Tibial nerve (tissue), 4 donors: ENCODE measurements at regions not wholly inside any gene's neighbourhood (a gene's known extent, or its start where the extent isn't known, plus 50 kb on each side); places are given as distances from the start of the nearest gene placed in this dataset.

Experiments
- DNase-seq, 2 donors: peaks; one replicate each; pipeline ENCODE4 v3.0.0-alpha.2; 2019; ENCODE audit warnings: low spot score in 2 of 2
- H3K27ac ChIP-seq, 4 donors: fragments of 200-600 bp; sonication (generic) in 3 of 4; one replicate each; pipeline ENCODE4 v1.5.1; 2017 to 2019; ENCODE audit warnings: mild to moderate bottlenecking in 1 of 4
- H3K27me3 ChIP-seq, 2 donors: fragments of 200-600 bp; sonication (generic) in 1 of 2; one replicate each; pipeline versions ENCODE4 v1.5.1 to v1.6.0; 2017 to 2019
- H3K36me3 ChIP-seq, 3 donors: fragments of 200-600 bp; sonication (generic); one replicate each; pipeline ENCODE4 v1.5.1; 2018 to 2019
- H3K4me1 ChIP-seq, 4 donors: fragments of 200-600 bp; sonication (generic) in 3 of 4; one replicate each; pipeline ENCODE4 v1.5.1; 2017 to 2019
- H3K4me3 ChIP-seq, 4 donors: fragments of 200-600 bp; sonication (generic) in 3 of 4; one replicate each; pipeline ENCODE4 v1.5.1; 2017 to 2019; ENCODE audit warnings: mild to moderate bottlenecking in 1 of 4, moderate library complexity in 1 of 4
- H3K9me3 ChIP-seq, 4 donors: fragments of 200-600 bp; sonication (generic) in 3 of 4; one replicate each; pipeline ENCODE4 v1.5.1; 2017 to 2019
- CTCF ChIP-seq, 5 experiments: fragments of 200-600 bp in 3 of 5; fragments of 450-650 bp in 2 of 5; sonication (generic) in 3 of 5; IDR thresholded peaks; one replicate each; pipeline ENCODE4 v1.5.1; 2016 to 2019; ENCODE audit warnings: antibody characterized with exemption in 5 of 5, mild to moderate bottlenecking in 3 of 5, moderate library complexity in 2 of 5
- EP300 ChIP-seq, 2 donors: sonication (generic); formaldehyde crosslinking; IDR thresholded peaks; one replicate each; pipeline ENCODE4 v1.6.1; 2017; ENCODE audit warnings: antibody characterized with exemption in 2 of 2, mild to moderate bottlenecking in 1 of 2
- POLR2A ChIP-seq, 2 donors: fragments of 450-650 bp; IDR thresholded peaks; one replicate each; pipeline ENCODE4 v1.6.1; 2017; ENCODE audit warnings: antibody characterized with exemption in 2 of 2, mild to moderate bottlenecking in 2 of 2, moderate library complexity in 2 of 2
- WGBS, 2 donors: methylation state at CpG; one replicate each; pipeline ENCODE4 v1.1.5; 2018; 5-methylcytosine and 5-hydroxymethylcytosine counted together

- Histone ChIP-seq H3K4me3 (no peak overlapping the region), H3K4me1 (no peaks in the 10 kb centered on the region), H3K9me3 (no peaks in the 10 kb centered on the region), H3K27me3 (no peaks in the 10 kb centered on the region), H3K36me3 (no peaks in the 10 kb centered on the region), H3K27ac (no peak overlapping the region)
- 84% methylated on average over 4 of the region's 4 CpGs for WGBS, 2 donors
- TF ChIP-seq EP300 (IDR thresholded peaks at IDR 0.05) (no peak), POLR2A (IDR thresholded peaks at IDR 0.05) (no peak), CTCF (IDR thresholded peaks at IDR 0.05) (no peak)
- DNase-seq = no peak
These were observed 387.0 kb upstream of the SEMA3D start for GRCh38 chr7:85573844-85574243.

GRCh38 chr7:85573346-85573745 is 386.5 kb upstream of the SEMA3D start:
- no peaks in the 10 kb centered on the region for H3K27me3 ChIP-seq
- no peak overlapping the region for H3K4me3 ChIP-seq
- no peak for TF ChIP-seq EP300 (IDR thresholded peaks at IDR 0.05)
- TF ChIP-seq POLR2A (IDR thresholded peaks at IDR 0.05) = no peak
- TF ChIP-seq CTCF (IDR thresholded peaks at IDR 0.05) = no peak
- no peaks in the 10 kb centered on the region for H3K9me3 ChIP-seq
- no peak for DNase-seq
- H3K27ac ChIP-seq = no peak overlapping the region
- WGBS, 2 donors = 80 to 83% methylated on average over 3 of the region's 3 CpGs
- H3K4me1 ChIP-seq = no peaks in the 10 kb centered on the region
- no peaks in the 10 kb centered on the region for H3K36me3 ChIP-seq

GRCh38 chr7:85570898-85571297 is 384.0 kb upstream of the SEMA3D start:
- Histone ChIP-seq H3K27ac (no peak overlapping the region), H3K4me3 (no peak overlapping the region), H3K9me3 (no peaks in the 10 kb centered on the region), H3K36me3 (no peaks in the 10 kb centered on the region), H3K4me1 (no peaks in the 10 kb centered on the region), H3K27me3 (no peaks in the 10 kb centered on the region)
- TF ChIP-seq POLR2A (IDR thresholded peaks at IDR 0.05) (no peak), EP300 (IDR thresholded peaks at IDR 0.05) (no peak), CTCF (IDR thresholded peaks at IDR 0.05) (no peak)
- WGBS, 2 donors = 76 to 78% methylated on average over 1 of the region's 1 CpG
- DNase-seq = no peak

- Histone ChIP-seq H3K27me3 (no peaks in the 10 kb centered on the region), H3K4me3 (no peak overlapping the region), H3K4me1 (peaks cover 0 to 6% (median 2%) of the 10 kb centered on the region in 4 donors), H3K27ac (no peak overlapping the region), H3K36me3 (no peaks in the 10 kb centered on the region), H3K9me3 (no peaks in the 10 kb centered on the region)
- TF ChIP-seq EP300 (IDR thresholded peaks at IDR 0.05) = no peak
- no peak for TF ChIP-seq CTCF (IDR thresholded peaks at IDR 0.05)
- TF ChIP-seq POLR2A (IDR thresholded peaks at IDR 0.05) = no peak
- no peak for DNase-seq
These were observed 381.1 kb upstream of the SEMA3D start for GRCh38 chr7:85567983-85568382.

GRCh38 chr7:85566095-85566794 is 379.4 kb upstream of the SEMA3D start:
- Histone ChIP-seq H3K4me3 (no peak overlapping the region), H3K27me3 (no peaks in the 10 kb centered on the region), H3K9me3 (no peaks in the 10 kb centered on the region), H3K27ac (no peak overlapping the region), H3K4me1 (peaks cover 0 to 6% (median 2%) of the 10 kb centered on the region in 4 donors), H3K36me3 (no peaks in the 10 kb centered on the region)
- 70 to 85% methylated on average over 14 of the region's 14 CpGs for WGBS, 2 donors
- DNase-seq = no peak
- TF ChIP-seq CTCF (IDR thresholded peaks at IDR 0.05) (no peak), EP300 (IDR thresholded peaks at IDR 0.05) (no peak)
